ENCODE measurements at regions not wholly inside any gene's neighbourhood (a gene's known extent, or its start where the extent isn't known, plus 50 kb on each side); places are given as distances from the start of the nearest gene placed in this dataset.
"Not testable (repeated sequence)": the region's sequence is repeated elsewhere in the genome, so short reads cannot be mapped to it uniquely, and the experiment has no call there.

GRCh38 chr5:152606050-152606449 is 201.0 kb upstream of the NMUR2 start:
- TF ChIP-seq CTCF, POLR2A (IDR thresholded peaks at IDR 0.05): not testable (repeated sequence)

All from Peyer's patch (tissue), 4 donors.